ENCODE measurements at regions not wholly inside any gene's neighbourhood (a gene's known extent, or its start where the extent isn't known, plus 50 kb on each side); places are given as distances from the start of the nearest gene placed in this dataset.

- DNase-seq (ENCODE audit: low read depth), result no peak
- H3K4me3 ChIP-seq (ENCODE audit: low read depth, low read length), result no peak overlapping the region
- no peak for TF ChIP-seq CTCF (IDR thresholded peaks at IDR 0.05; ENCODE audit: insufficient read depth, low read depth, low read length)
Observed at GRCh38 chr12:70101064-70101463, 142.2 kb upstream of the CNOT2 start.

GRCh38 chr12:70106347-70106746 lies 136.9 kb upstream of the CNOT2 start:
- TF ChIP-seq CTCF (IDR thresholded peaks at IDR 0.05; ENCODE audit: insufficient read depth, low read depth, low read length), result no peak
- no peak overlapping the region for H3K4me3 ChIP-seq (ENCODE audit: low read depth, low read length)
- DNase-seq (ENCODE audit: low read depth), result no peak

GRCh38 chr12:70110085-70110484 lies 133.1 kb upstream of the CNOT2 start:
- no peak overlapping the region for H3K4me3 ChIP-seq (ENCODE audit: low read depth, low read length)
- DNase-seq (ENCODE audit: low read depth), result no peak
- no peak for TF ChIP-seq CTCF (IDR thresholded peaks at IDR 0.05; ENCODE audit: insufficient read depth, low read depth, low read length)

- no peak for TF ChIP-seq CTCF (IDR thresholded peaks at IDR 0.05; ENCODE audit: insufficient read depth, low read depth, low read length)
- no peak for DNase-seq (ENCODE audit: low read depth)
- H3K4me3 ChIP-seq (ENCODE audit: low read depth, low read length), result no peak overlapping the region
Observed at GRCh38 chr12:70117670-70118069, 125.6 kb upstream of the CNOT2 start.

GRCh38 chr12:70120970-70121369 lies 122.3 kb upstream of the CNOT2 start:
- no peak overlapping the region for H3K4me3 ChIP-seq (ENCODE audit: low read depth, low read length)
- TF ChIP-seq CTCF (IDR thresholded peaks at IDR 0.05; ENCODE audit: insufficient read depth, low read depth, low read length), result no peak
- DNase-seq (ENCODE audit: low read depth), result no peak

GRCh38 chr12:70121562-70121961 lies 121.7 kb upstream of the CNOT2 start:
- H3K4me3 ChIP-seq (ENCODE audit: low read depth, low read length), result no peak overlapping the region
- DNase-seq (ENCODE audit: low read depth), result no peak
- no peak for TF ChIP-seq CTCF (IDR thresholded peaks at IDR 0.05; ENCODE audit: insufficient read depth, low read depth, low read length)

- TF ChIP-seq CTCF (IDR thresholded peaks at IDR 0.05; ENCODE audit: insufficient read depth, low read depth, low read length), result no peak
- no peak for DNase-seq (ENCODE audit: low read depth)
- H3K4me3 ChIP-seq (ENCODE audit: low read depth, low read length), result no peak overlapping the region
Observed at GRCh38 chr12:70122804-70123203, 120.4 kb upstream of the CNOT2 start.
